HPDE6-E6E7 (cell line): ENCODE measurements at regions not wholly inside any gene's neighbourhood (a gene's known extent, or its start where the extent isn't known, plus 50 kb on each side); places are given as distances from the start of the nearest gene placed in this dataset.
A peak's percentile ranks its signal among the peaks of the same experiment; 100 is the strongest.

Experiments used
- DNase-seq: peaks from one replicate; pipeline ENCODE4 v3.0.0; 2011; ENCODE audit warnings: missing footprints; ENCODE audit errors: extremely low spot score

GRCh38 chr3:76685858-76686257 lies 354.0 kb upstream of the ROBO2 start:
- DNase-seq: no peak

- DNase-seq: no peak
Observed at GRCh38 chr3:76687019-76687418, 352.9 kb upstream of the ROBO2 start.

GRCh38 chr3:76694063-76694462 lies 345.8 kb upstream of the ROBO2 start:
- DNase-seq: no peak

GRCh38 chr3:76698136-76698706 lies 341.7 kb upstream of the ROBO2 start:
- no peak for DNase-seq

GRCh38 chr3:76699846-76700245 lies 340.1 kb upstream of the ROBO2 start:
- no peak for DNase-seq

GRCh38 chr3:76700323-76700722 lies 339.6 kb upstream of the ROBO2 start:
- DNase-seq: no peak

GRCh38 chr3:76702676-76703075 lies 337.2 kb upstream of the ROBO2 start:
- no peak for DNase-seq

GRCh38 chr3:76715426-76715825 lies 324.5 kb upstream of the ROBO2 start:
- no peak for DNase-seq

GRCh38 chr3:76723366-76723765 lies 316.5 kb upstream of the ROBO2 start:
- no peak for DNase-seq

- no peak for DNase-seq
Observed at GRCh38 chr3:76724075-76724474, 315.8 kb upstream of the ROBO2 start.

GRCh38 chr3:76724706-76725105 lies 315.2 kb upstream of the ROBO2 start:
- DNase-seq: no peak

GRCh38 chr3:76726034-76726433 lies 313.9 kb upstream of the ROBO2 start:
- DNase-seq: no peak

GRCh38 chr3:76728426-76728825 lies 311.5 kb upstream of the ROBO2 start:
- no peak for DNase-seq

- no peak for DNase-seq
Observed at GRCh38 chr3:76731471-76731870, 308.4 kb upstream of the ROBO2 start.

GRCh38 chr3:76733073-76733759 lies 306.7 kb upstream of the ROBO2 start:
- DNase-seq: no peak

GRCh38 chr3:76735152-76735551 lies 304.7 kb upstream of the ROBO2 start:
- DNase-seq: no peak

- peak; percentile 1 for DNase-seq
Observed at GRCh38 chr3:76753599-76753998, 286.3 kb upstream of the ROBO2 start.

- no peak for DNase-seq
Observed at GRCh38 chr3:76754247-76754646, 285.7 kb upstream of the ROBO2 start.

- peak; percentile 2 for DNase-seq
Observed at GRCh38 chr3:76756577-76756976, 283.3 kb upstream of the ROBO2 start.

GRCh38 chr3:76760336-76760735 lies 279.6 kb upstream of the ROBO2 start:
- no peak for DNase-seq

- no peak for DNase-seq
Observed at GRCh38 chr3:76765511-76765910, 274.4 kb upstream of the ROBO2 start.

- DNase-seq: no peak
Observed at GRCh38 chr3:76768912-76769311, 271.0 kb upstream of the ROBO2 start.

- DNase-seq: no peak
Observed at GRCh38 chr3:76776927-76777326, 263.0 kb upstream of the ROBO2 start.

- DNase-seq: no peak
Observed at GRCh38 chr3:76788206-76788605, 251.7 kb upstream of the ROBO2 start.
